ENCODE measurements at regions not wholly inside any gene's neighbourhood (a gene's known extent, or its start where the extent isn't known, plus 50 kb on each side); places are given as distances from the start of the nearest gene placed in this dataset.

DNA sequence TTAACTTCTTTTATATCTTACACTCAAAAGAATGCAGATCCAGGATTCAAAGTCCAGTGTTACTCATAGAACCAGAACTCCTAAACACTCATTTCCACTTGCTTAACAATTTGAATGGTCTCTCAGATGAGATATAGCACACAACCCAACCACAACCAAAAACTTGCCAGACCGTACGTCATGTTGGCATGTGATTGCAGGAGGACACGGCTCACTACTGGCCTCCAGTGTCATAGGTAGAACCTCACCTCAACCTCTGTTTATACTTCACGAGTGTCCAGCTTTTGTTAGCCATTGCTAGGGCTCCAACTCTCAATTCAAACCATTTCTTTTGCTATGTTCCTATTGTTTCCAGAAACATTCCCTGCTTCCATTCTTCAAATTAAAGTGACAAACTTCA, 58.5 kb upstream of the PDGFD start:
- Histone ChIP-seq H3K27ac (ENCODE audit: extremely low read depth, low read depth, low read length) (no peak overlapping the region), H3K9ac (ENCODE audit: insufficient read depth in 1 of 2, low read depth in 2 of 2, low read length in 2 of 2) (no peak overlapping the region), H3K36me3 (ENCODE audit: control insufficient read depth, insufficient read depth, low read length) (no peaks in the 10 kb centered on the region), H3K4me3 (no peak overlapping the region), H2AFZ (ENCODE audit: low read depth, low read length) (no peak overlapping the region), H3K4me1 (replicated peaks in 1 of 2; ENCODE audit: control insufficient read depth in 2 of 2, insufficient read depth in 2 of 2, low read length in 2 of 2) (no peaks in the 10 kb centered on the region), H3K9me3 (replicated peaks; ENCODE audit: control insufficient read depth, insufficient read depth, low read depth, low read length) (no peaks in the 10 kb centered on the region), H4K20me1 (replicated peaks; ENCODE audit: control insufficient read depth, insufficient read depth, low read length) (no peaks in the 10 kb centered on the region), H3K9me1 (ENCODE audit: control insufficient read depth, insufficient read depth, low read length) (no peaks in the 10 kb centered on the region), H3K79me2 (ENCODE audit: control insufficient read depth, insufficient read depth, low read length) (no peaks in the 10 kb centered on the region), H3K4me2 (ENCODE audit: insufficient read depth, low read length) (no peak overlapping the region), H3K27me3 (ENCODE audit: control insufficient read depth in 2 of 2, insufficient read depth in 2 of 2, low read length in 2 of 2) (no peaks in the 10 kb centered on the region)
- FAIRE-seq (no peak), DNase-seq (ENCODE audit: extremely low read depth in 1 of 4, low spot score in 3 of 4) (no peak), ATAC-seq (no peak)
- intact Hi-C loops (cut with micrococcal nuclease) (no loop called here), in situ Hi-C loops (cut with MboI) (no loop called here)
- CTCF ChIA-PET (ENCODE audit: low intra/inter-chr PET ratio), result no interaction called here
- WGBS (ENCODE audit: insufficient coverage, low coverage, missing lambda C conversion rate), result 0% methylated on average over 4 of the region's 4 CpGs
- no TSS peak for BruUV-seq (replicated peaks)
- POLR2A ChIA-PET, result no interaction called here
- TF ChIP-seq DIDO1 (tag; IDR thresholded peaks at IDR 0.05; ENCODE audit: low read depth), result no peak
- TF ChIP-seq HLTF (IDR thresholded peaks at IDR 0.05), result no peak
- TF ChIP-seq GTF2A2 (tag; IDR thresholded peaks at IDR 0.05), result no peak
- TF ChIP-seq ZNF124 (CRISPR knock-in tag; IDR thresholded peaks at IDR 0.05), result no peak
- TF ChIP-seq PHB (CRISPR knock-in tag; IDR thresholded peaks at IDR 0.05), result no peak
- TF ChIP-seq, protein P1, sequence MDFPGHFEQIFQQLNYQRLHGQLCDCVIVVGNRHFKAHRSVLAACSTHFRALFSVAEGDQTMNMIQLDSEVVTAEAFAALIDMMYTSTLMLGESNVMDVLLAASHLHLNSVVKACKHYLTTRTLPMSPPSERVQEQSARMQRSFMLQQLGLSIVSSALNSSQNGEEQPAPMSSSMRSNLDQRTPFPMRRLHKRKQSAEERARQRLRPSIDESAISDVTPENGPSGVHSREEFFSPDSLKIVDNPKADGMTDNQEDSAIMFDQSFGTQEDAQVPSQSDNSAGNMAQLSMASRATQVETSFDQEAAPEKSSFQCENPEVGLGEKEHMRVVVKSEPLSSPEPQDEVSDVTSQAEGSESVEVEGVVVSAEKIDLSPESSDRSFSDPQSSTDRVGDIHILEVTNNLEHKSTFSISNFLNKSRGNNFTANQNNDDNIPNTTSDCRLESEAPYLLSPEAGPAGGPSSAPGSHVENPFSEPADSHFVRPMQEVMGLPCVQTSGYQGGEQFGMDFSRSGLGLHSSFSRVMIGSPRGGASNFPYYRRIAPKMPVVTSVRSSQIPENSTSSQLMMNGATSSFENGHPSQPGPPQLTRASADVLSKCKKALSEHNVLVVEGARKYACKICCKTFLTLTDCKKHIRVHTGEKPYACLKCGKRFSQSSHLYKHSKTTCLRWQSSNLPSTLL (IDR thresholded peaks at IDR 0.05), result no peak
- TF ChIP-seq NCOA4 (IDR thresholded peaks at IDR 0.05; ENCODE audit: partially characterized antibody), result no peak
- no peak for TF ChIP-seq PHF8 (IDR thresholded peaks at IDR 0.05; ENCODE audit: borderline replicate concordance, low read length)
- TF ChIP-seq, protein P2, sequence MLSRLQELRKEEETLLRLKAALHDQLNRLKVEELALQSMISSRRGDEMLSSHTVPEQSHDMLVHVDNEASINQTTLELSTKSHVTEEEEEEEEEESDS (CRISPR knock-in tag; IDR thresholded peaks at IDR 0.05), result no peak
- TF ChIP-seq, protein P3, sequence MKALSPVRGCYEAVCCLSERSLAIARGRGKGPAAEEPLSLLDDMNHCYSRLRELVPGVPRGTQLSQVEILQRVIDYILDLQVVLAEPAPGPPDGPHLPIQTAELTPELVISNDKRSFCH (CRISPR knock-in tag; IDR thresholded peaks at IDR 0.05), result no peak
- TF ChIP-seq, protein P3 (tag; IDR thresholded peaks at IDR 0.05), result no peak
- no peak for TF ChIP-seq KLF16 (IDR thresholded peaks at IDR 0.05)
- TF ChIP-seq, protein P4, sequence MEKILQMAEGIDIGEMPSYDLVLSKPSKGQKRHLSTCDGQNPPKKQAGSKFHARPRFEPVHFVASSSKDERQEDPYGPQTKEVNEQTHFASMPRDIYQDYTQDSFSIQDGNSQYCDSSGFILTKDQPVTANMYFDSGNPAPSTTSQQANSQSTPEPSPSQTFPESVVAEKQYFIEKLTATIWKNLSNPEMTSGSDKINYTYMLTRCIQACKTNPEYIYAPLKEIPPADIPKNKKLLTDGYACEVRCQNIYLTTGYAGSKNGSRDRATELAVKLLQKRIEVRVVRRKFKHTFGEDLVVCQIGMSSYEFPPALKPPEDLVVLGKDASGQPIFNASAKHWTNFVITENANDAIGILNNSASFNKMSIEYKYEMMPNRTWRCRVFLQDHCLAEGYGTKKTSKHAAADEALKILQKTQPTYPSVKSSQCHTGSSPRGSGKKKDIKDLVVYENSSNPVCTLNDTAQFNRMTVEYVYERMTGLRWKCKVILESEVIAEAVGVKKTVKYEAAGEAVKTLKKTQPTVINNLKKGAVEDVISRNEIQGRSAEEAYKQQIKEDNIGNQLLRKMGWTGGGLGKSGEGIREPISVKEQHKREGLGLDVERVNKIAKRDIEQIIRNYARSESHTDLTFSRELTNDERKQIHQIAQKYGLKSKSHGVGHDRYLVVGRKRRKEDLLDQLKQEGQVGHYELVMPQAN (IDR thresholded peaks at IDR 0.05; ENCODE audit: borderline replicate concordance), result no peak
- TF ChIP-seq ZNF12 (CRISPR knock-in tag; IDR thresholded peaks at IDR 0.05), result no peak
- TF ChIP-seq CC2D1A (IDR thresholded peaks at IDR 0.05), result no peak
- no peak for TF ChIP-seq ETV1 (tag; conservative IDR thresholded peaks at IDR 0.05; ENCODE audit: low read depth)
- no peak for TF ChIP-seq ZBTB8A (IDR thresholded peaks at IDR 0.05; ENCODE audit: partially characterized antibody)
- TF ChIP-seq HDGF (IDR thresholded peaks at IDR 0.05), result no peak
- TF ChIP-seq, protein P5, sequence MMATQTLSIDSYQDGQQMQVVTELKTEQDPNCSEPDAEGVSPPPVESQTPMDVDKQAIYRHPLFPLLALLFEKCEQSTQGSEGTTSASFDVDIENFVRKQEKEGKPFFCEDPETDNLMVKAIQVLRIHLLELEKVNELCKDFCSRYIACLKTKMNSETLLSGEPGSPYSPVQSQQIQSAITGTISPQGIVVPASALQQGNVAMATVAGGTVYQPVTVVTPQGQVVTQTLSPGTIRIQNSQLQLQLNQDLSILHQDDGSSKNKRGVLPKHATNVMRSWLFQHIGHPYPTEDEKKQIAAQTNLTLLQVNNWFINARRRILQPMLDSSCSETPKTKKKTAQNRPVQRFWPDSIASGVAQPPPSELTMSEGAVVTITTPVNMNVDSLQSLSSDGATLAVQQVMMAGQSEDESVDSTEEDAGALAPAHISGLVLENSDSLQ (IDR thresholded peaks at IDR 0.05), result no peak
- no peak for TF ChIP-seq ZNF431 (CRISPR knock-in tag; IDR thresholded peaks at IDR 0.05)

Data from K562 (cell line).